ENCODE measurements at regions not wholly inside any gene's neighbourhood (a gene's known extent, or its start where the extent isn't known, plus 50 kb on each side); places are given as distances from the start of the nearest gene placed in this dataset.

- Mint-ChIP-seq H3K4me3 (no peak overlapping the region), H3K27me3 (ENCODE audit: low read depth in 3 of 3) (no peaks in the 10 kb centered on the region), H3K27ac (peak overlapping the region in 2 of 7 donors; percentile 41 to 69), H3K9me3 (peaks cover 0 to 9% (median 0%) of the 10 kb centered on the region in 7 donors), H3K4me1 (peaks cover 4% of the 10 kb centered on the region), H3K36me3 (no peaks in the 10 kb centered on the region)
- Histone ChIP-seq H4K20me1 (ENCODE audit: insufficient read depth, low read length) (no peaks in the 10 kb centered on the region), H3K9me3 (replicated peaks in 1 of 2; ENCODE audit: control insufficient read depth in 1 of 2, insufficient read depth in 1 of 2, low read length in 2 of 2) (peaks cover 0 to 3% of the 10 kb centered on the region in 2 donors), H3K4me1 (ENCODE audit: control insufficient read depth in 1 of 2, insufficient read depth in 2 of 2, low read length in 2 of 2) (peaks cover 4% of the 10 kb centered on the region in 2 donors), H3K4me3 (replicated peaks in 1 of 3; ENCODE audit: low read depth in 2 of 3, low read length in 3 of 3) (no peak overlapping the region), H3K9ac (ENCODE audit: insufficient read depth, low read length, poor library complexity, severe bottlenecking) (no peak overlapping the region), H3K79me2 (ENCODE audit: insufficient read depth, low read length) (no peaks in the 10 kb centered on the region), H3K27me3 (ENCODE audit: control insufficient read depth in 2 of 2, insufficient read depth in 2 of 2, low read length in 2 of 2) (no peaks in the 10 kb centered on the region), H2AFZ (ENCODE audit: insufficient read depth, low read depth, low read length, poor library complexity, severe bottlenecking) (no peak overlapping the region), H3K36me3 (replicated peaks in 1 of 2; ENCODE audit: control insufficient read depth in 1 of 2, insufficient read depth in 2 of 2, low read length in 2 of 2) (no peaks in the 10 kb centered on the region), H3K27ac (ENCODE audit: low read depth in 1 of 2, low read length in 2 of 2) (no peak overlapping the region), H3K4me2 (replicated peaks; ENCODE audit: extremely low read depth, low read length, poor library complexity, severe bottlenecking) (no peak overlapping the region)
- DNase-seq = no peak
- WGBS (ENCODE audit: insufficient coverage) = 80% methylated on average over 9 of the region's 13 CpGs
- intact Hi-C loops (cut with micrococcal nuclease) = no loop called here
- TF ChIP-seq, protein P1, sequence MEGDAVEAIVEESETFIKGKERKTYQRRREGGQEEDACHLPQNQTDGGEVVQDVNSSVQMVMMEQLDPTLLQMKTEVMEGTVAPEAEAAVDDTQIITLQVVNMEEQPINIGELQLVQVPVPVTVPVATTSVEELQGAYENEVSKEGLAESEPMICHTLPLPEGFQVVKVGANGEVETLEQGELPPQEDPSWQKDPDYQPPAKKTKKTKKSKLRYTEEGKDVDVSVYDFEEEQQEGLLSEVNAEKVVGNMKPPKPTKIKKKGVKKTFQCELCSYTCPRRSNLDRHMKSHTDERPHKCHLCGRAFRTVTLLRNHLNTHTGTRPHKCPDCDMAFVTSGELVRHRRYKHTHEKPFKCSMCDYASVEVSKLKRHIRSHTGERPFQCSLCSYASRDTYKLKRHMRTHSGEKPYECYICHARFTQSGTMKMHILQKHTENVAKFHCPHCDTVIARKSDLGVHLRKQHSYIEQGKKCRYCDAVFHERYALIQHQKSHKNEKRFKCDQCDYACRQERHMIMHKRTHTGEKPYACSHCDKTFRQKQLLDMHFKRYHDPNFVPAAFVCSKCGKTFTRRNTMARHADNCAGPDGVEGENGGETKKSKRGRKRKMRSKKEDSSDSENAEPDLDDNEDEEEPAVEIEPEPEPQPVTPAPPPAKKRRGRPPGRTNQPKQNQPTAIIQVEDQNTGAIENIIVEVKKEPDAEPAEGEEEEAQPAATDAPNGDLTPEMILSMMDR (IDR thresholded peaks at IDR 0.05) = no peak
Measured at GRCh38 chr1:239868058-239868832, 223.4 kb upstream of the FMN2 start.

DNA sequence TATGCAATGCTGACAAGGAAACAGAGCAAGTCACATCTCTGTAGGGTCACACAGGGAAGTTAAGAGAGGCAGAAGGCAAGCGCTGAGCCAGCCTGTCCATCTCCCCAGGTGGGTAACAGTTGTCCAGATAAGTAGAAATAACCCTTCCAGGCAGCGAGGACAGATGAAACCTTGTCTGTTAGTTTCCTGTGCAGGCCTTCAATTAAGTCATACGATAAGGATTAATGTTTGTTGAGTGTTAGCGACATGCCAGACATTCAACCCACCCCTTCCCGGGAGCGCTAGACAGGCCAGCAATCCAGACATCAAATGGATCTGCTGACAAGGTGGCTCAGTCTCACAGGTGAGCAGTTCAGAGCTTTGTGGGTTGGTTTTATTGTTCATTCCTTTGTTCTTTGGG is 221.5 kb upstream of the FMN2 start:
- TF ChIP-seq, protein P1 (IDR thresholded peaks at IDR 0.05) = no peak
- intact Hi-C loops (cut with micrococcal nuclease) = no loop called here
- 90% methylated on average over 5 of the region's 6 CpGs for WGBS (ENCODE audit: insufficient coverage)

More for the DNA sequence above, 221.5 kb upstream of the FMN2 start:
- Histone ChIP-seq H3K27ac (ENCODE audit: low read depth in 1 of 2, low read length in 2 of 2) (no peak overlapping the region), H3K9ac (ENCODE audit: insufficient read depth, low read length, poor library complexity, severe bottlenecking) (no peak overlapping the region), H3K79me2 (ENCODE audit: insufficient read depth, low read length) (no peaks in the 10 kb centered on the region), H3K4me2 (replicated peaks; ENCODE audit: extremely low read depth, low read length, poor library complexity, severe bottlenecking) (no peak overlapping the region), H3K36me3 (replicated peaks in 1 of 2; ENCODE audit: control insufficient read depth in 1 of 2, insufficient read depth in 2 of 2, low read length in 2 of 2) (no peaks in the 10 kb centered on the region), H3K27me3 (ENCODE audit: control insufficient read depth in 2 of 2, insufficient read depth in 2 of 2, low read length in 2 of 2) (no peaks in the 10 kb centered on the region), H3K9me3 (replicated peaks in 1 of 2; ENCODE audit: control insufficient read depth in 1 of 2, insufficient read depth in 1 of 2, low read length in 2 of 2) (no peaks in the 10 kb centered on the region), H3K4me1 (ENCODE audit: control insufficient read depth in 1 of 2, insufficient read depth in 2 of 2, low read length in 2 of 2) (no peaks in the 10 kb centered on the region), H4K20me1 (ENCODE audit: insufficient read depth, low read length) (no peaks in the 10 kb centered on the region), H3K4me3 (replicated peaks in 1 of 3; ENCODE audit: low read depth in 2 of 3, low read length in 3 of 3) (no peak overlapping the region), H2AFZ (ENCODE audit: insufficient read depth, low read depth, low read length, poor library complexity, severe bottlenecking) (no peak overlapping the region)
- H3K36me3 Mint-ChIP-seq = no peaks in the 10 kb centered on the region
- H3K9me3 Mint-ChIP-seq = peaks cover 0 to 3% (median 0%) of the 10 kb centered on the region in 7 donors
- H3K27ac Mint-ChIP-seq = no peak overlapping the region
- H3K4me3 Mint-ChIP-seq = no peak overlapping the region
- DNase-seq = no peak
- no peaks in the 10 kb centered on the region for H3K27me3 Mint-ChIP-seq (ENCODE audit: low read depth in 3 of 3)
- no peaks in the 10 kb centered on the region for H3K4me1 Mint-ChIP-seq

Measured in CD14-positive monocyte (primary cell).